Adrenal gland (tissue), 5 donors: ENCODE measurements at regions not wholly inside any gene's neighbourhood (a gene's known extent, or its start where the extent isn't known, plus 50 kb on each side); places are given as distances from the start of the nearest gene placed in this dataset.

Experiments
- POLR2A ChIP-seq, 2 donors: fragments of 450-650 bp; IDR thresholded peaks; one replicate each; pipeline ENCODE4 v1.6.1; 2017; ENCODE audit warnings: antibody characterized with exemption in 2 of 2, mild to moderate bottlenecking in 2 of 2, moderate library complexity in 1 of 2
- TF ChIP-seq, protein P1 (sequence below), 6 experiments: fragments of 450-650 bp in 4 of 6; fragments of 200-600 bp in 2 of 6; sonication (generic) in 1 of 6; IDR thresholded peaks; 1 replicate in 5 of 6; 2 replicates in 1 of 6; pipeline versions ENCODE4 v1.5.1 to v1.8.0; 2016 to 2021; ENCODE audit warnings: antibody characterized with exemption in 6 of 6, mild to moderate bottlenecking in 2 of 6, moderate library complexity in 1 of 6
- donor health status: DM: no; HTN: no; CAD: no.

- TF ChIP-seq POLR2A (IDR thresholded peaks at IDR 0.05), result no peak
- TF ChIP-seq, protein P1, sequence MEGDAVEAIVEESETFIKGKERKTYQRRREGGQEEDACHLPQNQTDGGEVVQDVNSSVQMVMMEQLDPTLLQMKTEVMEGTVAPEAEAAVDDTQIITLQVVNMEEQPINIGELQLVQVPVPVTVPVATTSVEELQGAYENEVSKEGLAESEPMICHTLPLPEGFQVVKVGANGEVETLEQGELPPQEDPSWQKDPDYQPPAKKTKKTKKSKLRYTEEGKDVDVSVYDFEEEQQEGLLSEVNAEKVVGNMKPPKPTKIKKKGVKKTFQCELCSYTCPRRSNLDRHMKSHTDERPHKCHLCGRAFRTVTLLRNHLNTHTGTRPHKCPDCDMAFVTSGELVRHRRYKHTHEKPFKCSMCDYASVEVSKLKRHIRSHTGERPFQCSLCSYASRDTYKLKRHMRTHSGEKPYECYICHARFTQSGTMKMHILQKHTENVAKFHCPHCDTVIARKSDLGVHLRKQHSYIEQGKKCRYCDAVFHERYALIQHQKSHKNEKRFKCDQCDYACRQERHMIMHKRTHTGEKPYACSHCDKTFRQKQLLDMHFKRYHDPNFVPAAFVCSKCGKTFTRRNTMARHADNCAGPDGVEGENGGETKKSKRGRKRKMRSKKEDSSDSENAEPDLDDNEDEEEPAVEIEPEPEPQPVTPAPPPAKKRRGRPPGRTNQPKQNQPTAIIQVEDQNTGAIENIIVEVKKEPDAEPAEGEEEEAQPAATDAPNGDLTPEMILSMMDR (IDR thresholded peaks at IDR 0.05), result no peak
These were observed 88.9 kb upstream of the MAGEE2 start for GRCh38 chrX:75873993-75874392.
